ENCODE measurements at regions not wholly inside any gene's neighbourhood (a gene's known extent, or its start where the extent isn't known, plus 50 kb on each side); places are given as distances from the start of the nearest gene placed in this dataset.
"Not testable (repeated sequence)": the region's sequence is repeated elsewhere in the genome, so short reads cannot be mapped to it uniquely, and the experiment has no call there.

DNA sequence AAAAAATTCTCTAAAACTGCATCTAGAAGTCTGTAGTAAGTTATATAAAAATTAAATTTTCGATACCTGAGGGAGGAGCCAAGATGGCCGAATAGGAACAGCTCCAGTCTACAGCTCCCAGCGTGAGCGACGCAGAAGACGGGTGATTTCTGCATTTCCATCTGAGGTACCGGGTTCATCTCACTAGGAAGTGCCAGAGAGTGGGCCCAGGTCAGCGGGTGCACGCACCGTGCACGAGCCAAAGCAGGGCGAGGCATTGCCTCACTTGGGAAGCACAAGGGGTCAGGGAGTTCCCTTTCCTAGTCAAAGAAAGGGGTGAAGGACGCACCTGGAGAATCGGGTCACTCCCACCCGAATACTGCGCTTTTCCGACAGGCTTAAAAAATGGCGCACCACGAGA is 62.9 kb upstream of the SEMA3D start:
- not testable (repeated sequence) for H3K9me3 ChIP-seq (ENCODE audit: control insufficient read depth, low read depth, low read length); H3K4me1 ChIP-seq (ENCODE audit: control insufficient read depth, insufficient read depth, low read length); H3K36me3 ChIP-seq (ENCODE audit: control insufficient read depth, insufficient read depth, low read length); H3K27ac ChIP-seq (ENCODE audit: low read length); H3K4me3 ChIP-seq (ENCODE audit: low read length); H3K27me3 ChIP-seq (ENCODE audit: control insufficient read depth, insufficient read depth, low read length); DNase-seq
- no CpG with 5 or more reads among the region's 19 CpGs for WGBS (ENCODE audit: insufficient coverage, low lambda C conversion rate)

DNA sequence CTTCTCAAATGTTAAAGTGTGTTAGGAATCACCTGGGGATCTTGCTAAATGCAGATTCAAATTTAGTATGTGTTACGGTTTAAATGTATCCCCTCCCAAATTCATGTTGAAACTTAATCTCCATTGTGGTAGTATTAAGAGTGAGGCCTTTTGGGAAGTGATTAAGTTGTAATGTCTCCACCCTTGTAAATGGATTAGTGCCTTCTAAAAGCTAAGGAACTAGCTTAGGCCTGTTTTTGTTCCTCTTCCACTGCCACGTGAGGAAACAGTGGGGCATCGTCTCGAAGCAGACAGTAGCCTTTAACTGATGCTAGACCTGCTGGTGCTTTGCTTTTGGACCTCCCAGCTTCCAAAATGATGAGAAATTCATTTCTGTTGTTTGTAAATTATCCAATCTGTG is 52.3 kb upstream of the SEMA3D start:
- no peak for DNase-seq
- H3K4me1 ChIP-seq (ENCODE audit: control insufficient read depth, insufficient read depth, low read length) = no peaks in the 10 kb centered on the region
- no peaks in the 10 kb centered on the region for H3K27me3 ChIP-seq (ENCODE audit: control insufficient read depth, insufficient read depth, low read length)
- H3K27ac ChIP-seq (ENCODE audit: low read length) = no peak overlapping the region
- no peaks in the 10 kb centered on the region for H3K9me3 ChIP-seq (ENCODE audit: control insufficient read depth, low read depth, low read length)
- no peaks in the 10 kb centered on the region for H3K36me3 ChIP-seq (ENCODE audit: control insufficient read depth, insufficient read depth, low read length)
- H3K4me3 ChIP-seq (ENCODE audit: low read length) = no peak overlapping the region
- no CpG with 5 or more reads among the region's 4 CpGs for WGBS (ENCODE audit: insufficient coverage, low lambda C conversion rate)

DNA sequence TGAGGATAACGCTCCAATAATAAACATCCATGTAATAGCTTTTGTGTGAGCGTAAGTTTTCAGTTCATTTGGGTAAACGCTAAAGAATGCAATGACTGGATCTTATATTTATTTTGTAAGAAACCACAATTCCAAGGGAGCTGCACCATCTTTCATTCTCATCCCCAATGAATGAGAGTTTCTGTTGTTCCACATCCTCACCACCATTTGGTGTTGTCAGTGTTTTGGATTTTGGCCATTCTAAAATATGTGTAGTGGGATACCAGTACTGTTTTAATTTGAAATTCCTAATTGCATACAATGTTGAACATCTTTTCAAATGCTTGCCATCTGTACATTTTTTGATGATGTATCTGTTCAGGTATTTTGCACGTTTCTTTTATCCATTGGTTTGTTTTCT is 50.9 kb upstream of the SEMA3D start:
- WGBS (ENCODE audit: insufficient coverage, low lambda C conversion rate) = 20% methylated on average over 1 of the region's 4 CpGs
- Histone ChIP-seq H3K4me3 (ENCODE audit: low read length) (no peak overlapping the region), H3K36me3 (ENCODE audit: control insufficient read depth, insufficient read depth, low read length) (no peaks in the 10 kb centered on the region), H3K27ac (ENCODE audit: low read length) (no peak overlapping the region), H3K4me1 (ENCODE audit: control insufficient read depth, insufficient read depth, low read length) (no peaks in the 10 kb centered on the region), H3K27me3 (ENCODE audit: control insufficient read depth, insufficient read depth, low read length) (no peaks in the 10 kb centered on the region), H3K9me3 (ENCODE audit: control insufficient read depth, low read depth, low read length) (no peaks in the 10 kb centered on the region)
- DNase-seq = no peak

Data from large intestine (tissue), 3 donors.